ENCODE measurements at regions not wholly inside any gene's neighbourhood (a gene's known extent, or its start where the extent isn't known, plus 50 kb on each side); places are given as distances from the start of the nearest gene placed in this dataset.

DNA sequence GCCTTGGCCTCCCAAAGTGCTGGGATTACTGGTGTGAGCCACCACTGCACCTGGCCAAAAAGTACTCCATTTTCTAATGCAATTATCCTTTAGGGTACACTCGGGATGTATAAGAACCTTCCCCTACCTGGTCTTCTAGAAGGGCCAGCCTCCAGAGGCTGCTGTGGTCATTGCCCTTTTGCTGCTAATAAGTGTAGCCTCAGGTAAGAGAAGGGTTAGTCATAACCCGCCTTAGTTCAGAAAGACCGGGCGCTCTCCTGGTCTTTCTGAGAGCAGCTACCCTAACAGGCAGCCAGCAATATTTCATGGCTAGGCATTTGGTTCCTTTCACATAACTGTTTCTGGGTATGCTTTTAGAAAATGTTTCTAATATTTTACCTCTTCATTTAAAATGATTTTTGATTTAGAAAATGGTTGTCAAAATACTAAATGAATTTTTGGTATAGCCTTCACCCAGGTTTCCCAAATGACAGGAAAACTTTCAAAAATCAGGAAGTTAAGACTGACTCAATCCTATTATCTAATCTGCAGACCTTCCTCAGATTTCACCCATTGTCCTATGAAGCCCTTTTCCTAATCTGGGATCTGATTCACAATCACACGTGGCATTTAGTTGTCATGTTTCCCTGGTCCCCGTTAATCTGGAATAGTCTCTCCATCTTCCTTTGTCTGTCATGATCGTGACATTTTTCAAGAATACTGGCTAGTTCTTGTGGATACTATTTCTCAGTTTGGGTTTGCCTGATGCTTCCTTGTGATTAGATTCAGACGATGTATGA is 479.0 kb downstream of the SIPA1L2 start:
- Histone ChIP-seq H3K27ac (ENCODE audit: insufficient read length, low read depth, low read length) (no peak overlapping the region), H3K4me2 (ENCODE audit: insufficient read depth, insufficient read length, low read length) (no peak overlapping the region), H3K4ac (ENCODE audit: low read depth, low read length) (no peak overlapping the region), H4K5ac (ENCODE audit: insufficient read length, low read depth, low read length) (no peak overlapping the region), H4K8ac (replicated peaks; ENCODE audit: insufficient read length, low read depth, low read length) (no peak overlapping the region), H2BK5ac (ENCODE audit: insufficient read length, low read length) (no peak overlapping the region), H2BK20ac (ENCODE audit: low read depth, low read length, poor library complexity, severe bottlenecking) (no peak overlapping the region), H2AFZ (ENCODE audit: low read length) (no peak overlapping the region), H3K79me2 (ENCODE audit: insufficient read depth, low read length) (no peaks in the 10 kb centered on the region), H3K56ac (ENCODE audit: insufficient read length, low read depth, low read length) (no peak overlapping the region), H4K20me1 (ENCODE audit: control insufficient read depth, insufficient read depth, insufficient read length) (no peaks in the 10 kb centered on the region), H3T11ph (ENCODE audit: low read length) (no peak overlapping the region), H2BK15ac (ENCODE audit: low read depth, low read length) (no peak overlapping the region), H2AK5ac (ENCODE audit: insufficient read length, low read length) (no peak overlapping the region), H2BK120ac (ENCODE audit: low read depth, low read length, poor library complexity, severe bottlenecking) (no peak overlapping the region), H3K18ac (ENCODE audit: insufficient read length, low read depth, low read length) (no peak overlapping the region), H3K4me1 (ENCODE audit: insufficient read depth, low read length) (no peaks in the 10 kb centered on the region), H3K23me2 (ENCODE audit: insufficient read length, low read depth, low read length, poor library complexity, severe bottlenecking) (no peaks in the 10 kb centered on the region), H3K9me3 (ENCODE audit: control insufficient read depth, low read depth, low read length) (no peaks in the 10 kb centered on the region), H4K91ac (ENCODE audit: insufficient read length, low read depth, low read length) (no peak overlapping the region), H3K27me3 (ENCODE audit: insufficient read depth, low read length) (no peaks in the 10 kb centered on the region), H3K14ac (ENCODE audit: insufficient read depth, low read length) (no peak overlapping the region), H3K23ac (ENCODE audit: insufficient read length, low read depth, low read length) (no peak overlapping the region), H3K9ac (ENCODE audit: extremely low read depth, insufficient read length, low read length) (no peak overlapping the region), H3K79me1 (ENCODE audit: insufficient read depth, low read depth, low read length, poor library complexity, severe bottlenecking) (no peaks in the 10 kb centered on the region), H2BK12ac (ENCODE audit: insufficient read length, low read depth, low read length) (no peak overlapping the region)
- no peaks in the 10 kb centered on the region for H3K27me3 Mint-ChIP-seq (ENCODE audit: low read depth)
- TF ChIP-seq, protein P1, sequence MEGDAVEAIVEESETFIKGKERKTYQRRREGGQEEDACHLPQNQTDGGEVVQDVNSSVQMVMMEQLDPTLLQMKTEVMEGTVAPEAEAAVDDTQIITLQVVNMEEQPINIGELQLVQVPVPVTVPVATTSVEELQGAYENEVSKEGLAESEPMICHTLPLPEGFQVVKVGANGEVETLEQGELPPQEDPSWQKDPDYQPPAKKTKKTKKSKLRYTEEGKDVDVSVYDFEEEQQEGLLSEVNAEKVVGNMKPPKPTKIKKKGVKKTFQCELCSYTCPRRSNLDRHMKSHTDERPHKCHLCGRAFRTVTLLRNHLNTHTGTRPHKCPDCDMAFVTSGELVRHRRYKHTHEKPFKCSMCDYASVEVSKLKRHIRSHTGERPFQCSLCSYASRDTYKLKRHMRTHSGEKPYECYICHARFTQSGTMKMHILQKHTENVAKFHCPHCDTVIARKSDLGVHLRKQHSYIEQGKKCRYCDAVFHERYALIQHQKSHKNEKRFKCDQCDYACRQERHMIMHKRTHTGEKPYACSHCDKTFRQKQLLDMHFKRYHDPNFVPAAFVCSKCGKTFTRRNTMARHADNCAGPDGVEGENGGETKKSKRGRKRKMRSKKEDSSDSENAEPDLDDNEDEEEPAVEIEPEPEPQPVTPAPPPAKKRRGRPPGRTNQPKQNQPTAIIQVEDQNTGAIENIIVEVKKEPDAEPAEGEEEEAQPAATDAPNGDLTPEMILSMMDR (conservative IDR thresholded peaks at IDR 0.05), result no peak
- no peak for DNase-seq
- no peaks in the 10 kb centered on the region for H3K9me3 Mint-ChIP-seq
- no peak overlapping the region for H3K27ac Mint-ChIP-seq
- peaks cover 0 to 44% (median 39%) of the 10 kb centered on the region in 3 experiments; a peak in 5 of 7 replicates for H3K36me3 Mint-ChIP-seq (ENCODE audit: insufficient read depth in 1 of 3, low read depth in 3 of 3)
- peaks cover 0 to 10% of the 10 kb centered on the region in 2 experiments; a peak in 1 of 4 replicates for H3K4me1 Mint-ChIP-seq
- H3K4me3 Mint-ChIP-seq, result no peak overlapping the region
- WGBS (ENCODE audit: extremely low coverage, insufficient read length, low lambda C conversion rate), result no CpG with 5 or more reads among the region's 8 CpGs
